HL-60 (cell line): ENCODE measurements at regions not wholly inside any gene's neighbourhood (a gene's known extent, or its start where the extent isn't known, plus 50 kb on each side); places are given as distances from the start of the nearest gene placed in this dataset.

ENCODE experiments used
- DNase-seq, 2 experiments: peaks; one replicate each; pipeline ENCODE4 v3.0.0-alpha.2; 2010 to 2020; ENCODE audit warnings: low read depth in 1 of 2, low spot score in 1 of 2
- H3K27ac ChIP-seq: fragments of 250-450 bp; sonication (Bioruptor Pico); replicated peaks from 2 replicates; pipeline ENCODE4 v1.5.1; 2020; ENCODE audit warnings: mild to moderate bottlenecking, moderate library complexity
- H3K27me3 ChIP-seq: fragments of 250-450 bp; sonication (Bioruptor Pico); 2 replicates; pipeline ENCODE4 v1.5.1; 2021; ENCODE audit warnings: mild to moderate bottlenecking, moderate library complexity; ENCODE audit not compliant: insufficient read depth, poor library complexity, severe bottlenecking
- H3K4me3 ChIP-seq: replicated peaks from 2 replicates; pipeline ENCODE4 v1.5.1; 2011; ENCODE audit warnings: mild to moderate bottlenecking, control low read depth, low read length; ENCODE audit not compliant: insufficient read depth
- GABPA ChIP-seq: IDR thresholded peaks from 2 replicates; pipeline ENCODE4 v1.6.1; 2012; ENCODE audit warnings: low read depth
- POLR2AphosphoS5 ChIP-seq: IDR thresholded peaks from 2 replicates; pipeline ENCODE4 v1.6.1; 2012; ENCODE audit warnings: low read depth
- SPI1 ChIP-seq: IDR thresholded peaks from 2 replicates; pipeline ENCODE4 v1.6.1; 2012; ENCODE audit warnings: low read depth, mild to moderate bottlenecking, borderline replicate concordance
- TF ChIP-seq, protein P1 (sequence below): IDR thresholded peaks from 2 replicates; pipeline ENCODE4 v1.6.1; 2012; ENCODE audit warnings: low read depth; ENCODE audit not compliant: insufficient replicate concordance
- TF ChIP-seq, protein P2 (sequence below): IDR thresholded peaks from one replicate; pipeline ENCODE4 v1.5.1; 2011; ENCODE audit warnings: low read length, control low read depth, inconsistent platforms; ENCODE audit not compliant: insufficient read depth

GRCh38 chr1:115228191-115228590, 109.9 kb downstream of the NGF start:
- H3K4me3 ChIP-seq = no peak overlapping the region
- no peak overlapping the region for H3K27ac ChIP-seq
- H3K27me3 ChIP-seq = peaks cover 2% of the 10 kb centered on the region
- no peak for DNase-seq
- no peak for TF ChIP-seq SPI1
- TF ChIP-seq, protein P1, sequence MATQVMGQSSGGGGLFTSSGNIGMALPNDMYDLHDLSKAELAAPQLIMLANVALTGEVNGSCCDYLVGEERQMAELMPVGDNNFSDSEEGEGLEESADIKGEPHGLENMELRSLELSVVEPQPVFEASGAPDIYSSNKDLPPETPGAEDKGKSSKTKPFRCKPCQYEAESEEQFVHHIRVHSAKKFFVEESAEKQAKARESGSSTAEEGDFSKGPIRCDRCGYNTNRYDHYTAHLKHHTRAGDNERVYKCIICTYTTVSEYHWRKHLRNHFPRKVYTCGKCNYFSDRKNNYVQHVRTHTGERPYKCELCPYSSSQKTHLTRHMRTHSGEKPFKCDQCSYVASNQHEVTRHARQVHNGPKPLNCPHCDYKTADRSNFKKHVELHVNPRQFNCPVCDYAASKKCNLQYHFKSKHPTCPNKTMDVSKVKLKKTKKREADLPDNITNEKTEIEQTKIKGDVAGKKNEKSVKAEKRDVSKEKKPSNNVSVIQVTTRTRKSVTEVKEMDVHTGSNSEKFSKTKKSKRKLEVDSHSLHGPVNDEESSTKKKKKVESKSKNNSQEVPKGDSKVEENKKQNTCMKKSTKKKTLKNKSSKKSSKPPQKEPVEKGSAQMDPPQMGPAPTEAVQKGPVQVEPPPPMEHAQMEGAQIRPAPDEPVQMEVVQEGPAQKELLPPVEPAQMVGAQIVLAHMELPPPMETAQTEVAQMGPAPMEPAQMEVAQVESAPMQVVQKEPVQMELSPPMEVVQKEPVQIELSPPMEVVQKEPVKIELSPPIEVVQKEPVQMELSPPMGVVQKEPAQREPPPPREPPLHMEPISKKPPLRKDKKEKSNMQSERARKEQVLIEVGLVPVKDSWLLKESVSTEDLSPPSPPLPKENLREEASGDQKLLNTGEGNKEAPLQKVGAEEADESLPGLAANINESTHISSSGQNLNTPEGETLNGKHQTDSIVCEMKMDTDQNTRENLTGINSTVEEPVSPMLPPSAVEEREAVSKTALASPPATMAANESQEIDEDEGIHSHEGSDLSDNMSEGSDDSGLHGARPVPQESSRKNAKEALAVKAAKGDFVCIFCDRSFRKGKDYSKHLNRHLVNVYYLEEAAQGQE = no peak
- no peak for TF ChIP-seq POLR2AphosphoS5
- TF ChIP-seq, protein P2, sequence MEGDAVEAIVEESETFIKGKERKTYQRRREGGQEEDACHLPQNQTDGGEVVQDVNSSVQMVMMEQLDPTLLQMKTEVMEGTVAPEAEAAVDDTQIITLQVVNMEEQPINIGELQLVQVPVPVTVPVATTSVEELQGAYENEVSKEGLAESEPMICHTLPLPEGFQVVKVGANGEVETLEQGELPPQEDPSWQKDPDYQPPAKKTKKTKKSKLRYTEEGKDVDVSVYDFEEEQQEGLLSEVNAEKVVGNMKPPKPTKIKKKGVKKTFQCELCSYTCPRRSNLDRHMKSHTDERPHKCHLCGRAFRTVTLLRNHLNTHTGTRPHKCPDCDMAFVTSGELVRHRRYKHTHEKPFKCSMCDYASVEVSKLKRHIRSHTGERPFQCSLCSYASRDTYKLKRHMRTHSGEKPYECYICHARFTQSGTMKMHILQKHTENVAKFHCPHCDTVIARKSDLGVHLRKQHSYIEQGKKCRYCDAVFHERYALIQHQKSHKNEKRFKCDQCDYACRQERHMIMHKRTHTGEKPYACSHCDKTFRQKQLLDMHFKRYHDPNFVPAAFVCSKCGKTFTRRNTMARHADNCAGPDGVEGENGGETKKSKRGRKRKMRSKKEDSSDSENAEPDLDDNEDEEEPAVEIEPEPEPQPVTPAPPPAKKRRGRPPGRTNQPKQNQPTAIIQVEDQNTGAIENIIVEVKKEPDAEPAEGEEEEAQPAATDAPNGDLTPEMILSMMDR = no peak
- TF ChIP-seq GABPA = no peak

- TF ChIP-seq, protein P2 = no peak
- TF ChIP-seq POLR2AphosphoS5 = no peak
- TF ChIP-seq, protein P1 = no peak
- no peak for TF ChIP-seq GABPA
- no peak for TF ChIP-seq SPI1
- peaks cover 2% of the 10 kb centered on the region for H3K27me3 ChIP-seq
- no peak for DNase-seq
- no peak overlapping the region for H3K4me3 ChIP-seq
- no peak overlapping the region for H3K27ac ChIP-seq
Observed at GRCh38 chr1:115227346-115228082, 110.5 kb downstream of the NGF start.

- DNase-seq = no peak
- H3K27me3 ChIP-seq = peaks cover 2% of the 10 kb centered on the region
- H3K27ac ChIP-seq = no peak overlapping the region
- no peak overlapping the region for H3K4me3 ChIP-seq
- TF ChIP-seq, protein P2 = no peak
Observed at GRCh38 chr1:115225993-115226685, 111.9 kb downstream of the NGF start.
